ENCODE measurements at regions not wholly inside any gene's neighbourhood (a gene's known extent, or its start where the extent isn't known, plus 50 kb on each side); places are given as distances from the start of the nearest gene placed in this dataset.

- TF ChIP-seq POLR2A (IDR thresholded peaks at IDR 0.05) (no peak), CTCF (IDR thresholded peaks at IDR 0.05) (no peak)
These were observed 641.9 kb upstream of the CDH6 start for GRCh38 chr5:30551618-30552017.

Data from body of pancreas (tissue), 4 donors.